Fibroblast of lung (primary cell): ENCODE measurements at regions not wholly inside any gene's neighbourhood (a gene's known extent, or its start where the extent isn't known, plus 50 kb on each side); places are given as distances from the start of the nearest gene placed in this dataset.

Source experiments
- EZH2 ChIP-seq: IDR thresholded peaks from 2 replicates; pipeline ENCODE4 v1.5.1; 2012; ENCODE audit warnings: low read length, control low read depth, mild to moderate bottlenecking; ENCODE audit errors: missing control alignments
- TF ChIP-seq, protein P1 (sequence below), 2 donors: IDR thresholded peaks in 1 of 2; conservative IDR thresholded peaks in 1 of 2; 1 replicate in 1 of 2; 2 replicates in 1 of 2; pipeline ENCODE4 v1.5.1; 2011 to 2012; ENCODE audit warnings: low read length in 2 of 2, control low read depth in 1 of 2, inconsistent platforms in 1 of 2, low read depth in 1 of 2, mild to moderate bottlenecking in 1 of 2

DNA sequence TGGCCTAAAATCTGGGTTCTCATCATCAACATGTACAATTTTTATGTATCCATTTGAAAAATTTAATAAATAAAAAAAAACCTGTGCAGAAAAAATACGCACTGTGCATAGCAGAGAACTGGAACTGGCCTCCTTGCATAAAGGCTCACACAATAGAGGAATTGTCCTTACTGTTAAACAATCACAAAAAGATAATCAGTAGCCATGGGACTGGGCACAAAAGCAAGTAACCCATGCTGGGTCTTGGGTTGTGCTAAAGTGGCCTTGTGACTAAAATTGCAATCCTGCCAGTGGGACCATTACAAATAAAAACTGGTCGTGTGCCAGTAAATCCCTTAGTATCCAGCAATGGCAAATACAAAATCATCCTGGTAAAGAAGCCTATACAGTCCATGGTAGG, 1646.6 kb downstream of the MAT2B start:
- TF ChIP-seq, protein P1, sequence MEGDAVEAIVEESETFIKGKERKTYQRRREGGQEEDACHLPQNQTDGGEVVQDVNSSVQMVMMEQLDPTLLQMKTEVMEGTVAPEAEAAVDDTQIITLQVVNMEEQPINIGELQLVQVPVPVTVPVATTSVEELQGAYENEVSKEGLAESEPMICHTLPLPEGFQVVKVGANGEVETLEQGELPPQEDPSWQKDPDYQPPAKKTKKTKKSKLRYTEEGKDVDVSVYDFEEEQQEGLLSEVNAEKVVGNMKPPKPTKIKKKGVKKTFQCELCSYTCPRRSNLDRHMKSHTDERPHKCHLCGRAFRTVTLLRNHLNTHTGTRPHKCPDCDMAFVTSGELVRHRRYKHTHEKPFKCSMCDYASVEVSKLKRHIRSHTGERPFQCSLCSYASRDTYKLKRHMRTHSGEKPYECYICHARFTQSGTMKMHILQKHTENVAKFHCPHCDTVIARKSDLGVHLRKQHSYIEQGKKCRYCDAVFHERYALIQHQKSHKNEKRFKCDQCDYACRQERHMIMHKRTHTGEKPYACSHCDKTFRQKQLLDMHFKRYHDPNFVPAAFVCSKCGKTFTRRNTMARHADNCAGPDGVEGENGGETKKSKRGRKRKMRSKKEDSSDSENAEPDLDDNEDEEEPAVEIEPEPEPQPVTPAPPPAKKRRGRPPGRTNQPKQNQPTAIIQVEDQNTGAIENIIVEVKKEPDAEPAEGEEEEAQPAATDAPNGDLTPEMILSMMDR (conservative IDR thresholded peaks at IDR 0.05 in 1 of 2, IDR thresholded peaks at IDR 0.05 in 1 of 2; ENCODE audit: low read depth in 1 of 2, low read length in 2 of 2) = no peak
- no peak for TF ChIP-seq EZH2
